NOMO-1 (cell line): ENCODE measurements at regions not wholly inside any gene's neighbourhood (a gene's known extent, or its start where the extent isn't known, plus 50 kb on each side); places are given as distances from the start of the nearest gene placed in this dataset.
"Not testable (repeated sequence)": the region's sequence is repeated elsewhere in the genome, so short reads cannot be mapped to it uniquely, and the experiment has no call there.

Source experiments
- DNase-seq, 2 experiments: peaks; one replicate each; lab custom pipeline; 2025; ENCODE audit not compliant: unreplicated experiment in 2 of 2; lab: John Stamatoyannopoulos, UW

DNA sequence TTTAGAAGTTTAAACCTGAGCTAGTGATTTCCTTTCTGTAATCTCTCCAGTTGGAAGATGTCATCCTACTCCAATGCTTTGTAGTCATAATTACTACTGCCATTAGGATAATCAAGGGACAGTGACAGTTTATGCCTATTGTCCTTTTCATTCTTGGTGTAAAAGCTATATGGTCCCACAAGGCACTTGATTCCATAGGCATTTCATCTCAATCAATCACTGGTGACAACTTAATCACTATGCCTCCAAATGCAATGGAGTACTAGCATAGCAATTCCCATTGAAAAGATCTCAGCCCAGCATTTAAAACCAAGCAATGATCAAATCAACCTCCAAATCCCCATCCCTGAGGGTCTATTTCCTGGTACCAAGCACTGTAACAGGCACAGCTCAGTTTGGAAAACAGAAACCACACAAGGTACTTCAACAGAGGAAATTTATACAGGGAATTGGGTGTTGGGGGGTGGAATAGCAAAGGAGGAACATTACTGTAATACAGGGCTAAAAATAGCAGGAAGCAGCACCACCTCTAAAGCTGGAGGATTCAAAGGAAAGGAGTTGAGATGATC lies 51.0 kb downstream of the FHIP2A start:
- DNase-seq: no peak

DNA sequence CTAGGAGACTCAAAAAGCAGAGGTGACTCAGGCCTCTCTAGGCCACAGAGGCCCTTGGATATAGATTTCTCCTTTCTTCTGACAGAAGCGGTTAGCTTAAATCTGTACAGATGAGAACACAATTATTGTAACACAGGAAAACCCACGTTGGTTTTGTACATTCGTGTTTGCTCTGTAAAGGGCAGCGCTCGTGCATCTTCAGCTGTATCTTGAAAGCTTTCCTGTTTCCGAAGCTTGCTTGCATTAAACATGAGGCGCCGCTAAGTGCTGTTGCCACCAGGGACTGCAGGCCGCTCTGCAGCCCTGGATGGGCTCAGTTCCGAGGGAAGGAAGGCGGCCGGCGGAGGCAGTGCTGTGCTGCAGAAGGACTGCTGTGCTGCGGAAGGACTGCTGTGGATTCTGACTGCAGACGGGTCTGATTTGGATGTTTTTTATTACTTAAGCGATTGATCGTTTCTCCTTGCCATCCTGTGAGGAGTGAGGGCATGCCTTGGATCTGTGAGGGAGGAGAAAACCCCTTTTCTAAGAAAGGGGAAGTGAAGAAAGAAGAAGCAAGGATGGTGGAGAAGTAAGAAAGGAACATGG lies 53.3 kb downstream of the FHIP2A start:
- peak; percentile 7 to 39 for DNase-seq

DNA sequence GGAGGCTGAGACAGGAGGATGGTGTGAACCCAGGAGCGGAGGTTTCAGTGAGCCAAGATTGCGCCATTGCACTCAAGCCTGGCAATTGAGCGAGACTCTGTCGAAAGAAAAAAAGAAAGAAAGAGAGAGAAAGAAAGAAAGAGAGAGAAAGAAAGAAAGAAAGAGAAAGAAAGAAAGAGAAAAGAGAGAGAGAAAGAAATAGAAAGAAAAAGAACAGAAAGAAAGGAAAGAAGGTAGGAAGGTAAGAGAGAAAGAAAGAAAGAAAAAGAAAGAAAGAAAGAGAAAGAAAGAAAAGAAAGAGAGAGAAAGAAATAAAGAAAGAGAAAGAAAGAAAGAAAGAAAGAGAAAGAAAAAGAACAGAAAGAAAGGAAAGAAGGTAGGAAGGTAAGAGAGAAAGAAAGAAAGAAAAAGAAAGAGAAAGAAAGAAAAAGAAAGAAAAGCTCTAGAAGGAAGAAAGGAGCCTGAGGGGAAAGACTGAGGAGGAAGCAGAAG lies 54.1 kb downstream of the FHIP2A start:
- DNase-seq: not testable (repeated sequence)

DNA sequence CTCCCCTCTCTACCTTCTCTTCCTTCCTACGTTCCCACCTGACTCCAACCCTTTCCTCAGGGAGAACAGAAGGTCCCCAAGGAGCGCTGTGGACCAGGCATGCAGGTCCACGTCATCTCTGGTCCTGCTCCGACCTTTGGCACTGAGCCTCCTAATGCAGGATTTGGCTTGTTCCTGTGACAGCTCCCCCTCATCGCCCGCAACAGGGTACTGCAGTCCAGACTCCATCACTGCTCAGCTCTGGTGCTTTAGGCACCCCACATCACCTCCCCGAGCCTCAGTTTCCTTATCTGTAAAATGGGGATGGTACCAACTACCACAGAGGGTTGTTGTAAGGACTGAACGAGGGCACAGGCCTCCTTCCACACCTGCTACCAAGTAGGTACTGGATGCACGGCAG lies 54.6 kb downstream of the FHIP2A start:
- no peak for DNase-seq

GRCh38 chr10:114876602-114877300 lies 55.2 kb downstream of the FHIP2A start:
- DNase-seq: peak; percentile 26 to 42

DNA sequence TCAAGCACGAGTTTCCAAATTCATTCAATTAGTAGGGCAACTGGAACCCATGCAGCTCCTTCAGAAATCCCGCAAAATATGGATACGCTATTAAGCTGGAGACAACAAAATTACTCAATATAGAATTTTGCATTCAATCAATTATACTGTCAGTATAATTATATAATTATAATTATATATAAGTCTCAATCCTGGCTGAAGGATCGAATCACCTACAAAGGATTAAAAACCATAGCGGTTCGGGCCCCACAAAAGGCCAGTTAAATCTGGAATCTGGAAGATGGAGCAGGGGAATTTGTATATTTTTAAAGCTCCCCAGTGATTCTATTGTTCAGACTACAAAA lies 55.7 kb downstream of the FHIP2A start:
- DNase-seq: no peak

DNA sequence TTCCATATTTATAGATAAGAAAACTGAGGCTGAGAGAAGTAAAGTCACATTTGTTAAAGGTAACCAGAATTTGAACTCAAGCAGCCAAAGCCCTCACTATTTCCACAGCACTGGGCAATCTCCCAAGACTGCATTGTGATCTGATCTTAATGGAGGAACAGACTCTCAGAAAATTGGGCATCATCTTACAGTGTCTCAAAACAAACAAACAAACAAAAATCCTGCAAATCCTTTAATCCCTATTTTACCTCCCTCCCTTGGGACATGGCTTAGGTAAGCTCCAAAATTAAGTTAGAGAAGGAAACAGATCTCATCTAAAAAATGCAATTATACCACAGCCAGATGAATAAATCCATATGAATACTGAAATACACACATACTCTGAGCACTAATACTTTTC lies 57.5 kb downstream of the FHIP2A start:
- no peak for DNase-seq

DNA sequence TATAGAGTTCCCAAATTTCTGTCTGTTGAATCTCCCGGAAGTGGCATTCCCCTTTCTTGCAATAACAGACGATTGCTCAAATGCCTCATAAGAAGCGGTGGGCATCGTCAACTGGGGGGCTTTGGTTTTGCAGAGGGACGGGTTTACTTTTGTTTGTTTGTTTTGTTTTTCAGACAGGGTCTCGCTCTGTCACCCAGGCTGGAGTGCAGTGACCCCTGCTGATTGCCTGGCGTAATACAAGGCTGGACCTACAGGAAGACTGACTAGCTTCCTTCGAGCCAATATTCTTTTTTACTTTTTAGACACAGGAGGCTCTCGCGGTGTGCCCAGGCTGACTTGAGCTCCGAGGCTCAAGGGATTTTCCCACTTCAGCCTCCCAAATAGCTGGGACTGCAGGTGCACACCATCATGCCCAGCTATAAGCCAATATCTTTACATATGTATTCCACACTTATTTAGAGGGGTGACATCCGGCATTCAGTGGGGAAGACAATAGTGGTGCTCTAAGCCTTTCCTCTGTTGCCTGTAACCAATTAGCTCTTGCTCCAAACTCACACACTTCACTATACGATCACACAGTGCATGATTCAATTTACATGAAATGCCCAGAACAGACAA lies 58.1 kb downstream of the FHIP2A start:
- peak in 1 of 2 experiments; percentile 31 for DNase-seq

DNA sequence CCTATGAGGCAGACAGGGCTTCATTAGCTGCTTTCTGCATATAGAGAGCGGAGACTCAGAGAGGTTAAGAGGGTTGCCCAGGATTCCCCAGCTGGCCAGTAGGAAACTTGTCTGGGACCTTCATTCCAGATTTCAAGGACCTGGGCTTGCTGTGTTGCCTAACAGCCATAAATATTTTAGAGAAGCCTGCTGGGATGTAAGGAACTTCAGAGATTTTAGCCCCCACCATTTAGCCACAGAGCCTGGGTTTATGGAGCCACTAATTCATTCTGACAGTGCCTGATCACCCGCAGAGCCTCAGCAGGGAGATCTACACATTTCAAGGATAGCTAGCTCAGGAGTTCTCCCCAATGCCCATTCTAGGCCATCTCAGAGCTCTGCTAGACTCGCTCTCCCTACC lies 56.6 kb upstream of the TRUB1 start:
- no peak for DNase-seq

GRCh38 chr10:114881901-114882300 lies 56.1 kb upstream of the TRUB1 start:
- DNase-seq: no peak

- DNase-seq: no peak
These were observed 52.6 kb upstream of the TRUB1 start for GRCh38 chr10:114885443-114885842.
